GM12872 (cell line): ENCODE measurements at regions not wholly inside any gene's neighbourhood (a gene's known extent, or its start where the extent isn't known, plus 50 kb on each side); places are given as distances from the start of the nearest gene placed in this dataset.

ENCODE experiments used
- TF ChIP-seq, protein P1 (sequence below): IDR thresholded peaks from 3 replicates; pipeline ENCODE4 v1.5.1; 2011; ENCODE audit warnings: low read depth, mild to moderate bottlenecking, low read length, moderate library complexity; ENCODE audit not compliant: insufficient read depth

- TF ChIP-seq, protein P1, sequence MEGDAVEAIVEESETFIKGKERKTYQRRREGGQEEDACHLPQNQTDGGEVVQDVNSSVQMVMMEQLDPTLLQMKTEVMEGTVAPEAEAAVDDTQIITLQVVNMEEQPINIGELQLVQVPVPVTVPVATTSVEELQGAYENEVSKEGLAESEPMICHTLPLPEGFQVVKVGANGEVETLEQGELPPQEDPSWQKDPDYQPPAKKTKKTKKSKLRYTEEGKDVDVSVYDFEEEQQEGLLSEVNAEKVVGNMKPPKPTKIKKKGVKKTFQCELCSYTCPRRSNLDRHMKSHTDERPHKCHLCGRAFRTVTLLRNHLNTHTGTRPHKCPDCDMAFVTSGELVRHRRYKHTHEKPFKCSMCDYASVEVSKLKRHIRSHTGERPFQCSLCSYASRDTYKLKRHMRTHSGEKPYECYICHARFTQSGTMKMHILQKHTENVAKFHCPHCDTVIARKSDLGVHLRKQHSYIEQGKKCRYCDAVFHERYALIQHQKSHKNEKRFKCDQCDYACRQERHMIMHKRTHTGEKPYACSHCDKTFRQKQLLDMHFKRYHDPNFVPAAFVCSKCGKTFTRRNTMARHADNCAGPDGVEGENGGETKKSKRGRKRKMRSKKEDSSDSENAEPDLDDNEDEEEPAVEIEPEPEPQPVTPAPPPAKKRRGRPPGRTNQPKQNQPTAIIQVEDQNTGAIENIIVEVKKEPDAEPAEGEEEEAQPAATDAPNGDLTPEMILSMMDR, result no peak
Measured at GRCh38 chr22:26974034-26974433, 316.6 kb downstream of the MIAT start.

GRCh38 chr22:26974914-26975803, 317.8 kb downstream of the MIAT start:
- TF ChIP-seq, protein P1, result no peak

DNA sequence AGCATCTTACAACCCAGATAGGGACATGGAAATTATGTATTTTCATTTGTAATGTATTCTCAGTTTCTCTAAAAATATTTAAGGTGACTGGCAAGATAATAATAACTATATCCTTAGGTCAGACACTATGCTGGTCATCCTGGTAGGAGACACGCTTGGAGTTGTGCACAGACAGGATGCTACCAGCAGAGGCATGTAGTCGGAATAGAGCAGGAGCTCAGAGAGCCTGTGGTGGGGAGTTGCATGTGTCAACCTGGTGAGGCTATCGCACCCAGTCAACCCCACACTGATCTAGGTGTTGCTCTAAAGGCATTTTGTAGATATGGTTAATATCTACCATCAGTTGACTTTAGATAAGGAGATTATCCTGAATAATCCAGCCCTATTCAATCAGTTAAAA, 318.5 kb downstream of the MIAT start:
- TF ChIP-seq, protein P1, result no peak

- TF ChIP-seq, protein P1, result no peak
Measured at GRCh38 chr22:26977741-26978376, 320.5 kb downstream of the MIAT start.

GRCh38 chr22:26979294-26979693, 321.9 kb downstream of the MIAT start:
- TF ChIP-seq, protein P1, result no peak

DNA sequence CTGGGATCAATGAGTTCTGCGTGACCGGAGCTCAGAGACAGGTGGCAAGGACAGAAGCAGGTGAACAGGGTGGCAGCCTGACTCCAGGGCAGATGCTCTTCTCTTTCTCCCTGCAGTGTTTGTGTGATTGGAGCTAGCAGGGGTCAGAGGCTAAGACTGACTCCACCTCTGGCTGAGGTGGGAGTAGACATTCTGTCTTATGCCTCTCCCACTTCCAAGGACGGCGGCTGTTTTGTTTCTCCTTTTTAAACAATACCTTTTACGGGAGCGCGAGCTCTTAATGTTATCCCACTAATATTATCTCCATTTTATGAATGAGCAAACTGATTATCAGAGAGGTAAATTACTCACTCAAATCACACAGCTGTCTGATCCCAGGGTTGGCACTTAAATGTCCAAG, 323.7 kb downstream of the MIAT start:
- TF ChIP-seq, protein P1, result no peak

- TF ChIP-seq, protein P1, result no peak
Measured at GRCh38 chr22:26981541-26981940, 324.2 kb downstream of the MIAT start.
